ENCODE measurements at regions not wholly inside any gene's neighbourhood (a gene's known extent, or its start where the extent isn't known, plus 50 kb on each side); places are given as distances from the start of the nearest gene placed in this dataset.

DNA sequence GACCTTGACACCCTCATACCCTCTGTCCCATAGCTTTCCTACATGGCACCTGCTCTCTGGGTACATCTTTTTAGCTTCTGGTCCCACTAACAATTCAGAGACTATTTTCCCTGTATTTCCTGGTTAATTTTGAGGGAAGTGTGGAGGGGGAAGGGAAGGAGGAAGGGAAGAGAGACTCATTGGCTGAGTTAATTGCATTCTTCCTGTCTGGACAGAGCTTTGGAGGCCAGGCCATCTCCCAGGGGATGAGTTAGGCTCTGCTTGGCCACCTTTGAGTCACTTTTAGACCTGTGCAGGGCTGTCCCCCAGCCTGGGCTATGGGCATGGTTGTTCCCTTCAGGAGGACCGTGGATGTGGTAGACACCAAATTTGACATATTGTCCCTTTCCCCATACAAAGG is 167.9 kb upstream of the PGRMC2 start:
- no peak for TF ChIP-seq SUZ12 (IDR thresholded peaks at IDR 0.05; ENCODE audit: extremely low read depth, insufficient read depth, insufficient read length)
- TF ChIP-seq YY1 (IDR thresholded peaks at IDR 0.05; ENCODE audit: insufficient read depth, insufficient read length), result no peak

Measured in NT2/D1 (cell line).